NCI-H1105 treated with DMSO at 0.1 percent for 48 hours (cell line): ENCODE measurements at regions not wholly inside any gene's neighbourhood (a gene's known extent, or its start where the extent isn't known, plus 50 kb on each side); places are given as distances from the start of the nearest gene placed in this dataset.
"Not testable (repeated sequence)": the region's sequence is repeated elsewhere in the genome, so short reads cannot be mapped to it uniquely, and the experiment has no call there.

ENCODE experiments used
- DNase-seq: peaks from one replicate; lab custom pipeline; 2025; lab: John Stamatoyannopoulos, UW

GRCh38 chr5:85843535-85843934 is 774.2 kb upstream of the COX7C start:
- no peak for DNase-seq

- DNase-seq = no peak
Observed at GRCh38 chr5:85849411-85849810, 768.3 kb upstream of the COX7C start.

- DNase-seq = no peak
Observed at GRCh38 chr5:85865296-85865695, 752.4 kb upstream of the COX7C start.

GRCh38 chr5:85868070-85868469 is 749.7 kb upstream of the COX7C start:
- DNase-seq = no peak

- DNase-seq = no peak
Observed at GRCh38 chr5:85893996-85894395, 723.7 kb upstream of the COX7C start.

GRCh38 chr5:85896514-85896913 is 721.2 kb upstream of the COX7C start:
- DNase-seq = no peak

GRCh38 chr5:85906460-85906859 is 711.3 kb upstream of the COX7C start:
- no peak for DNase-seq

- DNase-seq = no peak
Observed at GRCh38 chr5:85910335-85910734, 707.4 kb upstream of the COX7C start.

- no peak for DNase-seq
Observed at GRCh38 chr5:85920984-85921383, 696.8 kb upstream of the COX7C start.

GRCh38 chr5:85921590-85921989 is 696.2 kb upstream of the COX7C start:
- no peak for DNase-seq

GRCh38 chr5:85927632-85928031 is 690.1 kb upstream of the COX7C start:
- DNase-seq = no peak

GRCh38 chr5:85929713-85930112 is 688.0 kb upstream of the COX7C start:
- no peak for DNase-seq

- no peak for DNase-seq
Observed at GRCh38 chr5:85931220-85931619, 686.5 kb upstream of the COX7C start.

GRCh38 chr5:85938201-85938600 is 679.5 kb upstream of the COX7C start:
- no peak for DNase-seq

- no peak for DNase-seq
Observed at GRCh38 chr5:85951707-85952210, 666.0 kb upstream of the COX7C start.

- DNase-seq = no peak
Observed at GRCh38 chr5:85952680-85953079, 665.1 kb upstream of the COX7C start.

- no peak for DNase-seq
Observed at GRCh38 chr5:85967681-85968080, 650.1 kb upstream of the COX7C start.

- no peak for DNase-seq
Observed at GRCh38 chr5:85972539-85972938, 645.2 kb upstream of the COX7C start.

- DNase-seq = peak; percentile 1
Observed at GRCh38 chr5:85985167-85985566, 632.6 kb upstream of the COX7C start.

GRCh38 chr5:85990998-85991397 is 626.7 kb upstream of the COX7C start:
- DNase-seq = no peak

- not testable (repeated sequence) for DNase-seq
Observed at GRCh38 chr5:85994653-85995052, 623.1 kb upstream of the COX7C start.

- no peak for DNase-seq
Observed at GRCh38 chr5:85998656-85999055, 619.1 kb upstream of the COX7C start.

GRCh38 chr5:86008293-86008692 is 609.4 kb upstream of the COX7C start:
- DNase-seq = no peak

- DNase-seq = no peak
Observed at GRCh38 chr5:86008704-86009103, 609.0 kb upstream of the COX7C start.

GRCh38 chr5:86011937-86012336 is 605.8 kb upstream of the COX7C start:
- no peak for DNase-seq
